NCI-H2107 treated with DMSO at 0.1 percent for 48 hours (cell line): ENCODE measurements at regions not wholly inside any gene's neighbourhood (a gene's known extent, or its start where the extent isn't known, plus 50 kb on each side); places are given as distances from the start of the nearest gene placed in this dataset.
"Not testable (repeated sequence)": the region's sequence is repeated elsewhere in the genome, so short reads cannot be mapped to it uniquely, and the experiment has no call there.

Experiments
- DNase-seq: peaks from one replicate; lab custom pipeline; 2025; ENCODE audit not compliant: unreplicated experiment; lab: John Stamatoyannopoulos, UW

DNA sequence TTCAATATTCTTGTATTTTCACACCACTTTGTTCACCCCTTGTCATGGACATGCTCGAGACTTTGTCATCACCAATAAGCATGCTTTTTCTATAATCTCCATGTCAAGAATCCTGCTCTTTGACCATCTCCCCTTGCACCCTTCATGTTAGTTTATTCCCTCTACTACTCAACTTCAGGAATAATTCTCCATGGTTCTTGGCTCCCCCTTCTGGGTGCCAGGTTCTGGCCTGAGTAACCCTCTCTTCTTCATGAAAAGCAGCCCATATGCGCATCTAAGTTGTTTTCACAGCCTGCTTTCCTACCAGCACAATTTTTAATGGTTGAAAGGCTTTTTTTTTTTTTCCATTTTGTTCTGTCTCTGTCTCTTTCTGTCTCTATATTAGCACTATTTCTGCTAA, 160.7 kb downstream of the LEPR start:
- DNase-seq: no peak

DNA sequence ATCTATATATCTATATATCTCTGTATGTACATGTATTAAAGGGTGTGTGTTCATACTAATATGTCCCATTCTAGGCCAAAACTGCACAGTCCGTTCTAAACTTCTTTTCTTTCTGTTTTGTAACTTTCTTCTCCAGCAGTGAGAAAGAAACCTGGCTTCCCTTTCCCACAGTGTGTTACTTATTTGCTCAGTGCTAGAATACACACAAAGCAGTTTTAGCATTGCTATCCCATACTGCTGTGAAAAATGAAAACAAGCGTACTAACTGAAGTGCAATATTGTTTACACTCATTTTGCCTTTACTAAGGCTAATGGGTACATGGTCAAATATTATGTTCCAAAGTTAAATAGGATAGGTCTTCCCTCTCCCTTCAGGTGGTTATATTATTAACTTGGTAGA, 163.9 kb downstream of the LEPR start:
- no peak for DNase-seq

GRCh38 chr1:65590279-65590678, 169.8 kb downstream of the LEPR start:
- DNase-seq: no peak

- no peak for DNase-seq
Measured at GRCh38 chr1:65593516-65593915, 173.0 kb downstream of the LEPR start.

DNA sequence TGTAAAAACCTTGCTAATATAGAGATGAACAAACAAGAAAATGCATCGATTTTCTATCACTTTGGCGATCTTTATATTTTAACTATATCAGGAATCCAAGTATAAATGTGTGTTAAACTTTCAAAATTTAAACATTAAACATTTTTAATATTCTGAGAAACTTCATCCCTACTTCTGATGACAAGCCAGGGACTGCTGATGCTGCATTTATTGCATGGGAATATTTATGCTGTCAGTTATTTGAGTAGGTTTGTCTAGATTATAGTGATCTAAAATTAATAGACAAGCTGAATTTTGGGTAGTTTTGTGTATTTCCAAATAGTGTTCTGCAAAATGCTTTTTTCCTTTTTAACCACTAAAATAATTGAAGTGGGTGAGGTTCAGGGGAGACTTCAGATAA, 175.3 kb downstream of the LEPR start:
- DNase-seq: no peak

GRCh38 chr1:65596768-65597167, 176.3 kb downstream of the LEPR start:
- no peak for DNase-seq

GRCh38 chr1:65605621-65606020, 185.2 kb downstream of the LEPR start:
- DNase-seq: no peak

DNA sequence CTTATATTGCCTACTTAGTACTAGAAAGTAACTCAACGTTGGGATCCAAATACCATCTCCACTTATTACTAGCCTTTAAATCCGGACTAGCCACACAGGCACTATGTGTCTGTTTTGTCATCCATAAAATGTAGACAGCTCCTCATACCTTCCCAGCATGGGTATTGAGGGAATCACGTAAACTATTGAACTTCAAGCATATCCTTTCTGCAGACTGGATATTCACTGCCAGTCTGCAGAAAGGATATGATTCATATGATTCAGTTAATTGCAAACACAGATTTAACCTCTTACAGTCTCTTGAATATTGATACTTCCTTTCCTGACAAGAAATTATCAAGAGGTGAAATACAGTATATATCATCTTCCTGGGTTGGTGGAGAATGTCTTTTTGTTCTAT, 186.0 kb downstream of the LEPR start:
- no peak for DNase-seq

- no peak for DNase-seq
Measured at GRCh38 chr1:65613884-65614283, 178.8 kb upstream of the PDE4B start.

DNA sequence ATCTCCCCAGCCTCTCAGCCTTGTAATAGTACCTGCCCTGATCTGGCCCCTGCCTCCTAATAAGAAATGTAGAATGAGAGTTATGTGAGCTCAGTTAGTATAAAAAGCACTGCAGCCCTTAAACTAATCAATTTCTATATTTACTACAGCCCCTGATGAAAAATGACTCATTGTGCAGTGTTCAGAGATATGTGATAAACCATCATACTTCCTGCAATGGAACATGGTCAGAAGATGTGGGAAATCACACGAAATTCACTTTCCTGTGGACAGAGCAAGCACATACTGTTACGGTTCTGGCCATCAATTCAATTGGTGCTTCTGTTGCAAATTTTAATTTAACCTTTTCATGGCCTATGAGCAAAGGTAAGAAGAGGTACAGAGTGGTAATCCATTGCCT, 176.8 kb upstream of the PDE4B start:
- no peak for DNase-seq

DNA sequence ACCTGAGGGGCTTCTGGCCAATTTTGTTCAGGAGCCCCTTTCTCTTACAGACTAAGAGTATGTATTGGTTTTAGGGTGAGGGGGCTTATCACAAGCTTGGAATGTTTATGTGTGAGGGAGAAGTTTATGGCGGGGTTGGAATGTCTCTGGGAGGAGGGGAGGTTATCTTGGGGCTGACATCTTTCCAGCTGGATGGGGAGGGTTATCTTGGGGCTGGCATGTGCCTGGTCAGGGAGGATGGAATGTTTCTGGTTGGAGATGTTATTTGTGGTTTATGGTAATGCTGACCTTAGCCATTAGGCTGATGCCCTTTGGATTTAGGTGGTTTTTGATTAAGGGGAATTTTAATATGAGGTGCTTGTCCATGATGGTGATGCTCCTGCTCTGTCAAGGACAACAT, 171.0 kb upstream of the PDE4B start:
- DNase-seq: not testable (repeated sequence)

- DNase-seq: no peak
Measured at GRCh38 chr1:65623895-65624294, 168.8 kb upstream of the PDE4B start.

DNA sequence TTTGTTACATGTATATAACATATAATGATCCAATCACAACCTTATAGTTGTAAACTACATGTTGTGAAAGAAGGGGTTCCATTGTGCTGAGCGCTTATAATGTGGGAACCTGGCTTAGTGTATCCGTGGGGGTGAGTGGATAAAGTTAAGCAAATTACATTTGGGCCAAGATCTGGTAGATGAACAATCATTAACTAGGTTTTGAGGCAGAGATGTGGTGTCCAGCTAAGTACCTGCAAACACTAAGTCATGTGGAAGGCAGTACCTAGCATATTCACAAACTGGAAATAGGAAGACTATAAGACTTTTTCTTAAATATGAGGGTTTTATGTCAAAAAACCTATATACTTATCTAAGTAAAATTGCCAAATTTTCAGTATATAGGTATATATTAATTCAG, 167.2 kb upstream of the PDE4B start:
- DNase-seq: no peak

DNA sequence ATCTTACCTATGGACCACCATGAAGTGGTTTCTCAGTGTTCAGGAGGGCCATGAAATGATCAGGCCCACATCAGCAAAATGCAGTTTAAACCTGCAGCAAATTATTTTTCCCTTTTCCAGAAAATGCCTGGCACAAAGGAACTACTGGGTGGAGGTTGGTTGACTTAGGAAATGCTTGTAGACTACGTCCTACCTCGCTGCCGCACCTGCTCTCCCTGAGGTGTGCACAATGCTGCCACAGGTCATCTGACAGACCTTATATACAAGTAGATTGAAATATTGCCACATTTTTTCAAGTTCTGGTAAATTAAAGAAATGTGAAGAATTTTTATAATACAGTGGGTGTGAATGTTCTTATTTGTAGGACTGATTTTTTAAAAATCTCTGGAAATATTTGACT, 166.7 kb upstream of the PDE4B start:
- no peak for DNase-seq

DNA sequence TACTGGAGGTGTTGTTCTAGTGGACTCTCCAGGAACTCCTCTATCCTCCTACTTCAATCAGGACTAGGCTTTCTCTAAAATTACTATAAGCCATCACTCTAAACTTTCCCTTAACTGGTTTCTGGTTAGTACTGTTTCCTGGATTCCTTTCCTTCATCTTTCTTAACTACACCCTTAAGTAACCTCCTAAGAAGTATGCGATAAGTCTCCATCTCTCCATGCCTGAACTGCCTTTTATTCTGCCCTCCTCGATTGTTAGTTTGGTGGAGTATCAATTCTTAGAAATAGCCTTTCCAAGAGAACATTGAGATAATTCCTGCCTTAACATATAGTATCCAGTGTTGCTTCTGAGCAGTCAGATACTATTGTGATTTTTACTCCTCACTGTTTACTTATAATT, 162.9 kb upstream of the PDE4B start:
- DNase-seq: no peak

DNA sequence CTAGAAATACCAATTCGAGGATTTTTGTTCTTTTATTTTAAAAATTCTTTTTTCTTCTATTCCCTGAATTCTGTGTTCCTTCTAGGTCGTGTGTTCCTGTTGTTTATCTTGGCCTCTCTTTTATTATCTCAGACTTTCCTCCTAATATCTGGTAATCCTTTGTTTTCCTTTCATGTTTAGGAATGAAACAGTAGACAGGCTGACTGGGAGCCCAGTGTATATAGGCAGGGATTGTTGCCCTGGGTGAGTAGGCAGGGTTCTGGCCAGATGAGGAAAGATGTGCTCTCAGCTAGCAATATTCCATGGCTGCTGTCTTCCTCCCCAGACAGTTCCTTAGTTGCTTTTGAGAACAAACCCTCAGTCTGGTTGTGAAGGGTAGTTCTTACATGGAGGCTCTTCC, 161.8 kb upstream of the PDE4B start:
- no peak for DNase-seq

DNA sequence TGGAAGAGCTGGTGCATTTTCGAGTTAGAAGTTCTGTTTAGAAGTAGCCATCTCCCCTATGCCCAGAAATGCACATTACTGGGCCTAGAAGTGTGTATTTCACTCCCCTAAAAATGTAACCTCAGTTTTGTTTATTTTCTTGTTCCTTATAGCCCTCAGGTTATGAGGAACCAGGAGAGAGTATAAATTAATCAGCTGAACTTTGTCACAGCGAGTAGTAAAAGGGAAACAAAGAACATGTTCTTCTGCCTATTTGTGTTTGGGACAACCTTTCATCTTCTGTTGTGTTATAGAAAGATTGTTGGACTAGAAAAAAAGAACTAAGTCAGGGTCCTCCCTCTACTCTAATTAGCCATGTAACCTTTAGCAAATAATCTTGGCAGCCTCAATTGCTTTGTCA, 160.5 kb upstream of the PDE4B start:
- DNase-seq: no peak

DNA sequence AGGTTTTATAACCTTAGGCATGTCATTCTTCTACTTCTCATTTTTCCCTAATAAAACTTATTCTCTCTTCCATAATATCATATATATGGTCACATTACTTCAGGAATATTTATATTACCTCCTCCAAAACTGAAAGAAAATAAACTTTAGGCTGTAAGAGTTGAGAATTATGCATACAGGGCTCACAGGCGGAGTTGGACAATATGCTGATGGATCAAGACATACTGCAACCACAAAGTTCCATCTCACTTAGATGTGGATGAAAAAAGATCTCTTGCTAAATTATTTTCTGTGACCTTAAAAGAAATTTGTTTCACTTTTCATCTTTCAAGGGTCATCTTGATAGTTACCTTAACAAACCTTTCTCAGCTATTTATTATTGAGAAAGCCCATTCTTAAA, 152.6 kb upstream of the PDE4B start:
- no peak for DNase-seq

- DNase-seq: not testable (repeated sequence)
Measured at GRCh38 chr1:65649185-65649584, 143.5 kb upstream of the PDE4B start.

DNA sequence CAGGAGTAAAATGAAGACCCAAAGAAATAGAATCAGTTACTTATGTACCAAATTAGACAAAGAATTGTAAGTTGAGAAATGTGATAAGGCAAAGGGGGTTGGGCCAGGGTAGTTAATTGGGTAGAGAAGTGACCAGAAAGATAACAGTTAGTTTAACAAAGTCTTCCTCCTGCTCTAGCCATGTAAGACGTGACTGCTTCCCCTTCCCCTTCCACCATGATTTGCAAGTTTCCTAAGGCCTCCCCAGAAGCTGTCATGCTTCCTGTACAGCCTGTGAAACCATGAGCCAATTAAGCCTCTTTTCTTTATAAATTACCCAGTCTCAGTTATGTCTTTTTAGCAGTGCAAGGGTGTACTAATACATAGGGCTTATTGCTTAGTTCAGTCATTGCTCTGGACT, 142.0 kb upstream of the PDE4B start:
- no peak for DNase-seq

- not testable (repeated sequence) for DNase-seq
Measured at GRCh38 chr1:65654526-65654925, 138.2 kb upstream of the PDE4B start.

GRCh38 chr1:65657609-65658008, 135.1 kb upstream of the PDE4B start:
- not testable (repeated sequence) for DNase-seq

DNA sequence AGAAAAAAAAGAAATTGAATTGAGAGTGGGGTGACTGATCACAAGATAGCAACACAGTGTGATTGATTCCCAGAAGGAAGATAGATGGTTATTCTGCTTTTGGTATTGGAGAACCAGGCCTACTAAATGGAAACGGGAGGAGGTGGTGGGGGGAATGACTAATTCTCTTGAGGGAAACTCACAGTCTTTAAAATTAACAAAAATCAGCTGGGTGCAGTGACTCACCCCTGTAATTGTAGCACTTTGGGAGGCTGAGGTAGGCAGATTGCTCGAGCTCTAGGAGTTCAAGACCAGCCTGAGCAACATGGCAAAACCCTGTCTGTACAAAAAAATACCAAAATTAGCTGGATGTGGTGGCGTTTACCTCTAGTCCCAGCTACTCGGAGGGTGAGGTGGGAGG, 134.6 kb upstream of the PDE4B start:
- no peak for DNase-seq

DNA sequence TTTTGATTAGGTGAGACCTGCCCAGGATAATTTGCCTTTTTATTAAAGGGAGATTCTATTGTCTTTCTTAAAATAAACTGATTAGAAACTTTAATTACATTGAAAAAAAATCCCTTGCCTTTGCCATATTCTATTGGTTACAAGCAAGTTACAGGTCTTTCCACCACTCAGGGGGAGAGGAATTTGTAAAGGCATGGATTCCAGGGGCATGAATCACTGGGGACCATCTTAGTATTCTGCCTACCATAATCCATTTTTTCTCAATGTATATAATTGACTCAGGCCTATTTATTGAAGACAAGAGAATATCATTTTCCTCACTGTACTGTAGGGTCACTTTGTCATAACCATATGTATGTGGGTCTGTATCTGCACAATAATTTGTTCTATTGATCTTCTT, 124.3 kb upstream of the PDE4B start:
- no peak for DNase-seq
